CD14-positive monocyte (primary cell): ENCODE measurements at regions not wholly inside any gene's neighbourhood (a gene's known extent, or its start where the extent isn't known, plus 50 kb on each side); places are given as distances from the start of the nearest gene placed in this dataset.

Experiments
- DNase-seq, 3 donors: peaks; one replicate each; pipeline ENCODE4 v3.0.0-alpha.2; 2011 to 2022
- H2AFZ ChIP-seq: 2 replicates; pipeline ENCODE4 v1.6.0; 2012; ENCODE audit warnings: mild to moderate bottlenecking, low read depth, low read length, inconsistent platforms; ENCODE audit not compliant: insufficient read depth, poor library complexity, severe bottlenecking
- H3K27ac ChIP-seq, 2 donors: 1 replicate in 1 of 2; 2 replicates in 1 of 2; pipeline ENCODE4 v1.5.1; 2012 to 2013; ENCODE audit warnings: low read length in 2 of 2, control low read depth in 1 of 2, inconsistent platforms in 1 of 2, low read depth in 1 of 2, mild to moderate bottlenecking in 1 of 2
- H3K27me3 ChIP-seq, 2 donors: one replicate each; pipeline versions ENCODE4 v1.6.0 to v1.6.1; 2011 to 2013; ENCODE audit warnings: low read length in 2 of 2; ENCODE audit not compliant: control insufficient read depth in 2 of 2, insufficient read depth in 2 of 2
- H3K36me3 ChIP-seq, 2 donors: replicated peaks in 1 of 2; 1 replicate in 1 of 2; 2 replicates in 1 of 2; pipeline versions ENCODE4 v1.5.1 to v1.6.1; 2012 to 2013; ENCODE audit warnings: low read length in 2 of 2, control low read depth in 1 of 2, inconsistent platforms in 1 of 2, mild to moderate bottlenecking in 1 of 2; ENCODE audit not compliant: insufficient read depth in 2 of 2, control insufficient read depth in 1 of 2
- H3K4me1 ChIP-seq, 2 donors: 1 replicate in 1 of 2; 2 replicates in 1 of 2; pipeline versions ENCODE4 v1.5.1 to v1.6.1; 2012 to 2013; ENCODE audit warnings: low read length in 2 of 2, control low read depth in 1 of 2, inconsistent platforms in 1 of 2, mild to moderate bottlenecking in 1 of 2, moderate library complexity in 1 of 2; ENCODE audit not compliant: insufficient read depth in 2 of 2, control insufficient read depth in 1 of 2
- H3K4me2 ChIP-seq: replicated peaks from 2 replicates; pipeline ENCODE3; 2012; ENCODE audit warnings: low read length, moderate library complexity, mild to moderate bottlenecking; ENCODE audit not compliant: poor library complexity, severe bottlenecking; ENCODE audit errors: extremely low read depth
- H3K4me3 ChIP-seq, 3 experiments: fragments of 200-600 bp in 1 of 3; sonication (generic) in 1 of 3; replicated peaks in 1 of 3; 1 replicate in 2 of 3; 2 replicates in 1 of 3; pipeline ENCODE4 v1.5.1; 2011 to 2013; ENCODE audit warnings: low read length in 3 of 3, mild to moderate bottlenecking in 3 of 3, control low read depth in 2 of 3, low read depth in 2 of 3, inconsistent platforms in 1 of 3, moderate library complexity in 1 of 3
- H3K79me2 ChIP-seq: 2 replicates; pipeline ENCODE4 v1.6.0; 2012; ENCODE audit warnings: mild to moderate bottlenecking, control low read depth, inconsistent platforms, low read length, moderate library complexity; ENCODE audit not compliant: insufficient read depth
- H3K9ac ChIP-seq: 2 replicates; pipeline ENCODE4 v1.6.0; 2017; ENCODE audit warnings: low read length, mild to moderate bottlenecking; ENCODE audit not compliant: insufficient read depth, poor library complexity, severe bottlenecking
- H3K9me3 ChIP-seq, 2 donors: replicated peaks in 1 of 2; 1 replicate in 1 of 2; 2 replicates in 1 of 2; pipeline versions ENCODE4 v1.5.1 to v1.6.1; 2012 to 2013; ENCODE audit warnings: low read length in 2 of 2, control low read depth in 1 of 2; ENCODE audit not compliant: control insufficient read depth in 1 of 2, insufficient read depth in 1 of 2
- H4K20me1 ChIP-seq: 2 replicates; pipeline ENCODE4 v1.6.0; 2012; ENCODE audit warnings: mild to moderate bottlenecking, low read length, control low read depth, moderate library complexity; ENCODE audit not compliant: insufficient read depth
- H3K27ac Mint-ChIP-seq, 7 donors: one replicate each; pipeline ENCODE4 v1.8.0; 2020; ENCODE audit warnings: mild to moderate bottlenecking in 7 of 7, mixed read lengths in 7 of 7, moderate library complexity in 6 of 7, inconsistent platforms in 2 of 7
- H3K27me3 Mint-ChIP-seq, 3 donors: one replicate each; pipeline ENCODE4 v1.8.0; 2021 to 2022; ENCODE audit warnings: low read depth in 3 of 3, mild to moderate bottlenecking in 3 of 3, mixed read lengths in 3 of 3, moderate library complexity in 3 of 3, inconsistent platforms in 1 of 3
- H3K36me3 Mint-ChIP-seq, 2 donors: one replicate each; pipeline ENCODE4 v1.8.0; 2020; ENCODE audit warnings: mixed read lengths in 2 of 2, inconsistent platforms in 1 of 2, mild to moderate bottlenecking in 1 of 2
- H3K4me1 Mint-ChIP-seq: one replicate; pipeline ENCODE4 v1.8.0; 2020; ENCODE audit warnings: mild to moderate bottlenecking, mixed read lengths
- H3K4me3 Mint-ChIP-seq, 2 donors: one replicate each; pipeline ENCODE4 v1.8.0; 2020; ENCODE audit warnings: mild to moderate bottlenecking in 2 of 2, mixed read lengths in 2 of 2, moderate library complexity in 1 of 2
- H3K9me3 Mint-ChIP-seq, 7 donors: one replicate each; pipeline ENCODE4 v1.8.0; 2020 to 2022; ENCODE audit warnings: mixed read lengths in 7 of 7, mild to moderate bottlenecking in 6 of 7, moderate library complexity in 6 of 7, inconsistent platforms in 2 of 7
- CTCF ChIP-seq: fragments of 200-600 bp; IDR thresholded peaks from one replicate; pipeline ENCODE4 v1.8.0; 2022; ENCODE audit warnings: antibody characterized with exemption, mild to moderate bottlenecking
- WGBS: methylation state at CpG from one replicate; pipeline ENCODE4 v1.1.5; 2013; ENCODE audit warnings: missing lambda C conversion rate; ENCODE audit not compliant: insufficient coverage; 5-methylcytosine and 5-hydroxymethylcytosine counted together
- intact Hi-C, 2 donors: fragments of 100-400 bp; cut with micrococcal nuclease; formaldehyde crosslinking; loops; one replicate each; pipeline versions ENCODE4 v1.15.0 to v1.15.1; 2023

- Mint-ChIP-seq H3K27me3 (peaks cover 0 to 2% (median 1%) of the 10 kb centered on the region in 3 donors), H3K36me3 (no peaks in the 10 kb centered on the region), H3K9me3 (peaks cover 0 to 21% (median 9%) of the 10 kb centered on the region in 7 donors), H3K4me1 (no peaks in the 10 kb centered on the region), H3K4me3 (no peak overlapping the region), H3K27ac (peak overlapping the region in 1 of 7 donors; percentile 21)
- intact Hi-C loops: no loop called here
- no peak overlapping the region for H3K4me2 ChIP-seq
- no peak for DNase-seq
- no peaks in the 10 kb centered on the region for H3K36me3 ChIP-seq
- peaks cover 5 to 18% of the 10 kb centered on the region in 2 donors for H3K9me3 ChIP-seq
- no peak overlapping the region for H3K4me3 ChIP-seq
- no peak overlapping the region for H3K27ac ChIP-seq
- no peaks in the 10 kb centered on the region for H3K27me3 ChIP-seq
- no peaks in the 10 kb centered on the region for H3K4me1 ChIP-seq
- no peak overlapping the region for H3K9ac ChIP-seq
- TF ChIP-seq CTCF: no peak
- no peak overlapping the region for H2AFZ ChIP-seq
- no peaks in the 10 kb centered on the region for H3K79me2 ChIP-seq
- WGBS: 79% methylated on average over 5 of the region's 5 CpGs
- no peaks in the 10 kb centered on the region for H4K20me1 ChIP-seq
Measured at GRCh38 chr10:57776688-57777432, 490.8 kb downstream of the IPMK start.

- DNase-seq: no peak
- no CpG with 5 or more reads among the region's 2 CpGs for WGBS
- Mint-ChIP-seq H3K4me3 (no peak overlapping the region), H3K36me3 (no peaks in the 10 kb centered on the region), H3K27me3 (peaks cover 0 to 2% (median 1%) of the 10 kb centered on the region in 3 donors), H3K9me3 (peaks cover 0 to 21% (median 7%) of the 10 kb centered on the region in 7 donors), H3K4me1 (no peaks in the 10 kb centered on the region), H3K27ac (no peak overlapping the region)
- H3K4me2 ChIP-seq: no peak overlapping the region
- no peak overlapping the region for H2AFZ ChIP-seq
- H3K9me3 ChIP-seq: peaks cover 5 to 18% of the 10 kb centered on the region in 2 donors
- H4K20me1 ChIP-seq: no peaks in the 10 kb centered on the region
- no peak overlapping the region for H3K4me3 ChIP-seq
- no peaks in the 10 kb centered on the region for H3K4me1 ChIP-seq
- no peaks in the 10 kb centered on the region for H3K36me3 ChIP-seq
- no peak overlapping the region for H3K27ac ChIP-seq
- no peak for TF ChIP-seq CTCF
- intact Hi-C loops: no loop called here
- H3K79me2 ChIP-seq: no peaks in the 10 kb centered on the region
- no peak overlapping the region for H3K9ac ChIP-seq
- H3K27me3 ChIP-seq: no peaks in the 10 kb centered on the region
Measured at GRCh38 chr10:57775250-57775649, 492.4 kb downstream of the IPMK start.
